ENCODE measurements at regions not wholly inside any gene's neighbourhood (a gene's known extent, or its start where the extent isn't known, plus 50 kb on each side); places are given as distances from the start of the nearest gene placed in this dataset.
"Not testable (repeated sequence)": the region's sequence is repeated elsewhere in the genome, so short reads cannot be mapped to it uniquely, and the experiment has no call there.

DNA sequence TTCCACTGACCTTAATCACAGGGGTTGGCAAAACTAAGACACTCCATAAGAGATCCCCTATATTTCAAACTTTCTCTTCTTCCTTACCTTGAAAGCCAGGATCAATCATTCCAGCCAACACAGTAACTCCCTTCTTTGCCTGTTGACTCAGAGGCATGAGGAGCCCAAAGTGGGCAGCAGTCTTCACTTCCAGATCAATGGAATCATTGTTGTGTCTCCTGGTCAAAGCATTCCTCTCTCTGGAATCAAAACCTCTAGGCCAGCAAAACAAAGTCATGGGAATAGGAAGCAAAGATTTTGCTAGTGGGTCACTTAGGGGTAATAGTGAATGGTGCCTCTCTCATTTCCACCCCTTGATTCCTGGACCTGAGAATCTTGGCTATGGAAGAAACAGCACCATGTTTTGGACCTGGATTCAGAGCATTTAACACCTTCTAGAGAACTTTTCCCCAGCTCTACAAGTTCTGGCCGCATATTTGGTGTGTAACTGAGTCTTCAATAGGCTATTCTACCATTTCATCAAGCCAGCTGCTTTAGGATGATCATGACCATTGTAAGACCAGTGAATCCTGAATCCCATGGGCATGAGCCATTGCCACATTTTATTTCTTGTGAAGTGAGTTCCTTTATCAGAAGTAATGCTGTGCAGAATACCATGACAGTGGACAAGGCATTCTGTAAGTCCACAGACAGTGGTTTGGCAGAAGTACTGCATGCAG, 65.7 kb upstream of the SERPINE2 start:
- DNase-seq, result no peak

DNA sequence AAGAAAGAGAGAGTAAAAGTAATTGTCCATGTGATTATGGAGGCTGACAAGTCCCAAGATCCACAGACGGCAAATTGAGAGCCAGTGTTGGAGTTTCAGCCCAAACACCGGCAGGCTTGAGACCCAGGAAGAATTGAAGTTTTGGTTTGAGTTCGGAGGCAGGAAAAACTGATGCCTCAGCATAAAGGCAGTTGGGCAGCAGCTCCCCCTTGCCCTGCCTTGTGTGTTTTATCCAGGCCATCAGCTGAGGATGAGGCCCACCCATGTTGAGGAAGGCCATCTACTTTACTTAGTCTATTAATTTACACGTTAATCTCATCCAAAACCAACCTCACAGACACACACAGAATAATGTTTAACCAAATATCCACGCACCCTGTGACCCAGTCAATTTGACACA, 64.6 kb upstream of the SERPINE2 start:
- DNase-seq, result no peak

DNA sequence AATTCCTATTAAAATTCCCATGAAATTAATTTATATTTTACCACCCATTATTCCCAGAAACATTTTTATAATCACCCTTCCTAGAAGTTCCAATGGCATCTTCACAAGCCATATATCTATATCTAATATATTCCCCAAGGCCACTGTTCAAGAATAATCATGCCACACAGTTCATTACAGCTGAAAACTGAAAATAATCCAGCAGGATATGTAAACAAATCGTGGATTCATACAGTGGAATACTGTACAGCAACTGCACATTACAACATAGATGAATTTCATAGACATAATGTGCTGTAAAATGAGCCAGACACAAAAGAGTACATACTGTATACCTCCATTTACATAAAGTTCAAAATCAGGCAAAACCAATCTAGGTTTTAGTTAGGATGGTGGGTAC, 63.9 kb upstream of the SERPINE2 start:
- no peak for DNase-seq

DNA sequence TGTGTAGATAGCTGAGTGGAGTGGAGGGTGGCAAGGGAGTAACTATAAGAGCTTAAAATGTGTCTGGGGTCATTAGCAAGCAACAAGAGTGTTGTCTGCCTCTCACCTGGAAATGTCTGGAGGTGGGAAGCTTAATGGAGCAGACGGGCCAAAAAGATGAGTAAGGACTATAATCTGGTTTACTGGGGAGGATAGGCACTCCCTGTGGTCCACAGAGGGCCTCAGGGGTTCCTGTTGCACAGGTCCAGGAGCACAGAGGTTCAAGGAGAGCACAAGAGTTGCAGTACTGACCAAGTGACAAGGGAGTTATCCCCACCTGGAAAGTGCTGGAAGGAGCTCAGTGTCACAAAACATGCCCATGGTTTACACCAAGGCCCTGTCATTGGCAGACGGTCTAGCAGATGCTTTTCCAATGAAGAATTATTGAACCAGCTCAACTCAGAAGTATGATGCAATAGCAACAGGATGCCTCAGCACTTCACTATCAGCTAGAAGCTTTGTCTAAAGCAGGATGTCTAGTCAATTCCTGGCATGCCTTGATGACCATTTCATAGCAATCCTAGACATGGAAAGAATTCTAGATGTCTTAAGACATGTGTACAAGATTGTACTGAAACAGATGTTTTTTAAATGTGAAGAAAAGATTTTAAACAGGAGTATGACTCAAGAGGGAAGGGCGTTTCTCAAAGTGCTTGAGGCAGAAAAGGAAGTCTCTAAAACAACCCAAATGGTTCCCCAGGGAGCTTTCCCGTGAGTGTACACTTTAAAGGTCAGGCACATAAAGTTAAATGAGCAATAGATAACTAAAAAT, 62.9 kb upstream of the SERPINE2 start:
- no peak for DNase-seq

DNA sequence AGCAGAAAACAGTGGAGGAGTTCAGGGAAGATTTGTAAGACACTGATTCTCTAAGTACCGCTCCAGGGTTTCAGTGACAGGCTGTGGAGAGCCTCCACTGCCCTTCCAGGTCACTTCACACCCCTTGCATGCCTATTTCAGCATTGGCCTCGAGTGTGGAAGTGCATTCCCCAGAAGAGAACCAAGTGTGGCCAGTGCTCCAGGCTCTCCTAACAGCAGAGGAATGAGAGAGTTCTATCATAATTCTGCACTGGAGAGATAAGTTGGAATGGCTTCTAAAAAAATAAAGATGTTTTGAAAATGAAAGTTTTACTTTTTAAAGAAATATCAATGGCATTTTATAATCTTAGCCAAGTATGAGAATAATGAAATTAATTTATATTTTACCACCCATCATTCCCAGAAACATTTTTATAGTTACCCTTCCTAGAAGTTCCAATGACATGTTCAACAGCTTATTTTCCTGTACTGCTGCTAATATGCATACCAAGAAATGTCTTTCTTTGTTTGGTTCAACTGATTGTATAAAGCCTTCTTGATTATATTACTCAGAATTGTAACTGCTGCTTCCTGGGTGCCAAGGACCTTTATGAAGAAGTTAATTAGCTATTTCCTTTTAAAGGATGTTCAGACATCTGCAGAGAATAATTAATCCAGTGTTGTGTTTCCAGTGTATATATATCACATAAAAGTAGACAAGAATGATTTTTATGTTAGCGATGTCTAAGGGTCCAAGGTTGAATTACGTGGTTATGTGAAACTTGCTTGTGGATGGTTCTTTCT, 61.0 kb upstream of the SERPINE2 start:
- no peak for DNase-seq

DNA sequence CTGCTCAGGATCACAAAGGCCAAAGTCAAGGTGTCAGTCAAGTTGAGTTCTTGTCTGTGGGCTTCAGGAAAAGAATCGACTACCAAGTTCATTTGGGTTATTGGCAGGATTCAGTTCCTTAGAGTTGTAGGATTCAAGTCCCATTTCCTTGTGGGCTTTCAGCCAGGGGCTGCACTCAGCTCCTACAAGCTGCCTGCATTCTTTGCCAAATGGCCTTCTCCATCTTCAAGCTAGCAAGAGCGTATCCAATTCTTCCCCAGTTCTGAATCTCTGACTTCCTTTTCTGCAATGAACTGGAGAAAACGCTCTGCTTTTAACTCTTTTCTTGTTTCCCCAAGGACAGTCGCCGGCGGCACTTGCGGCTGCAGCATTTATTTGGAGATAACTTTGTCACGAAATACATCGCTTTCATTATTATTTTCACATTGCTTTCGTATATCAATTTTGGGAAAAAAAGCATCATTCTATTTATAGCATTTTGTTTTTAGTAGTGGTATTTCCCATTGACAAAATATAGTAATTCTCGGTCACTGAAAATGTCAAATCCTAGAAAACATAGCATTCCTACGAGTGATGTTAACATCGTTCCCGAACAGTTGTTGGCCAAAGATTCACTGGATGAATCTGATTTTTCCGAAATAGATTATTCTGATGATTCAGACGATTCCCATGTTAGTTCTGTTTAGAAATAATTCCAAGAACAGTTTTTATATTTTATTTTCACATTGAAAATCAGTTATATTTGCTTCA, 59.6 kb upstream of the SERPINE2 start:
- DNase-seq, result no peak

DNA sequence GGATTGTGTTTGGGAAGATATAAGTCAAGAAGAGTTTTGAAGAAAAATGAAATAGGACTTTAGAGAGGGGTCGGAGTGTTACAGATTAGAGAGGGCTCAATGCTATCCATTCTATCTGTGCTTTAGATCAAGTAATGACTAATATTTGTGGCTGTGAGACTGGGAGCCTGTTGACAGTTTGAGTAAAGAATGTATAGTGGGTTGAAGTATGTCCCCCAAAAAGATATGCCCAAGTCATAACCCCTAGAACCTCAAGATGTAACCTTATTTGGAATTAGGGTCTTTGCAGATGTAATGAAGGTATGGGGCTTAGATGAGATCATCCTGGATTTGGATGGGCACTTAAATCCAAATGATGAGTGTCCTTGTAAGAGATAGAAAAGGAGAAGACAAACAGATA, 55.3 kb upstream of the SERPINE2 start:
- no peak for DNase-seq

DNA sequence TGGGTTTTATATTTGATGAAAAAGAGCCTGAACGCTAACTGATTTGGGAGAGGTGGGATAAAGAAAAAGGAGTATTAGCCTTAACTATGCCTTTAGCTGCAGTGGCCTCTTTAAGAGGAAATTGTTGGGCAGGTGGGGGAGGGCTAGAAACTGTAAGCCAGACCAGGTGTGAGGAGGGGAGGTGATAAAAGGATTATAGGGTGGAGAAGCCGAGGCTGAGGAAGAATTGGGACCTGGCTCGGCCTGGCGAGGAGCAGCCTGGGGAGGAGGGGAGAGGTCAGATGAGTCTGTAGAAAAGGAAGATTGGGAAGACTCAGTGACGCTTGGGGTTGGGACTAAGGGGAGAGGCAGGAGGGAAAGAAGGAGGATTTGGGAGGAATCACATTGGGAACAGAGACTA, 52.6 kb upstream of the SERPINE2 start:
- DNase-seq, result not testable (repeated sequence)

DNA sequence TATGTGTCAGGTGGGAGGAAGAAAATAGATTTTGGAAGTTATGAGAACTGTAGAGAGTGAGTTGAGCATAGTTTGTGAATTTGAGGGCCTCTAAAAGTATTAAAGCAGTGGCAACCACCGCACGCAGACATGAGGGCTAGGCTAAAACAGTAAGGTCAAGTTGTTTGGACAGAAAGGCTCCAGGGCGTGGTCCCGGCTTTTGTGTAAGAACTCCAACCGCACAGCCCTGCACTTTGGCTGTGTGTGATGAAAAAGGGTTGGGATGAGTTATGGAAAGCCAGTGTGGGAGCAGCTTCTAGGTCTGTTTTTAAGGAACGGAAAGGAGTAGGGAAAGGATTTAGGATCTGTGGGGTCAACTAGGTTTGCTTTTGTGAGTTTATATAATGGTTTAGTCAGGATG, 50.5 kb upstream of the SERPINE2 start:
- not testable (repeated sequence) for DNase-seq

Data from DMS53 (cell line).